GM11168 (cell line): ENCODE measurements at regions not wholly inside any gene's neighbourhood (a gene's known extent, or its start where the extent isn't known, plus 50 kb on each side); places are given as distances from the start of the nearest gene placed in this dataset.
"Not testable (repeated sequence)": the region's sequence is repeated elsewhere in the genome, so short reads cannot be mapped to it uniquely, and the experiment has no call there.

Experiments used
- in situ Hi-C: fragments of 300-500 bp; cut with MboI; formaldehyde crosslinking; loops from one replicate; pipeline ENCODE4 v1.12.0; 2022; ENCODE audit warnings: low sequenced_read_pairs; ENCODE audit not compliant: unreplicated experiment

DNA sequence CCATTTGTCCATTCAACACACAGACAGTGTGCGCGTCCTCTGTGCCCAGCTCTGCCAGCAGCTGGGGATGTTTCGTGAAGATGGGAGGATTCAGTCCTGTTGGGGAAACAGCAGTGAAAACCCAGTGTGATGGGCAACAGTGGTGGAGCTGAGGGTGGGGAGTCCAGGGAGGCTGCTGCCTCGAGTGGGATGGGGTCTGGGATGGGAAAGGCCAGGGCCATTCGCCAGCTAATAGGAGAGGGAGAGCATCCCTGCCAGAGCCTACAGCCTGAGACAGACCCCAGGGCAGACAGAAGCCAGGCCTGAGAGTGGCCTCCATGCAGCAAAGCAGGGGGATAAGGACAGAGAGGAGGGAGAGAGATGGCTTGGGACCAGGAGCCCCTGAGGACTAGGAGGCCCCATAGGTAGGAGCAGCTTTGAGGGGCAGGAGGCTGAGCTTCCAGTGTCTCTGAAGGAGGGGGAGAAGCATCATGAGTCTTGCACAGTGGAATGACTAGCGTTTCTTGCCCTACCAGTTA lies 252.6 kb downstream of the NPHP4 start:
- in situ Hi-C loops, result loop anchor here (10.0 kb wide), 1 partner anchor 225 kb away; no protein-coding TSS in a partner anchor

DNA sequence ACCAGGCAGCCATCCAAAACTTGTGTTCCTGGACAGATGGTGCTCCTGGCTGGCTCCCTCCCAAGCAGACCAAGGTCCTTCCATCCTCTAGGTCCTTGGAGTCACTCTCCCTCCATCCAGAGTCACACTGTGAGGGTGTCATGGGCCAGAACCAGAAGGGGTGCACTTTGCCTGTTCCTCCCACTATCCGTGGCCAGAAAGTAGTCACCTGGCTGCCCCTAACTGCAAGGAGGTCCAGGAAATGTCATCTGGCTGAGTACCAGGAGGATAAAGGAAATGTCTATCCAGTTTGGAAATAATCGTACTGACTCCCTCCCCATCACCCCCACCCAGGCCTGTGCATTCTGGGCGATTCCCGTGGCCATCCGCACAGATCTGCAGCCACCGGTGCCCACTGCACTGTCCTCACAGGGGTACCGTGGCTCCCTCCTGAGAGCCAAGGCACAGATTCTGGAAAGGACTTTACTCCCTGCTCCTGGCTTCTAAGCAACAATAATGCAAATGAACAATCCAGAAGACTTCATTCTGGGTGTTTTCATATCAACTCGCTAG lies 253.2 kb downstream of the NPHP4 start:
- in situ Hi-C loops, result no loop called here

DNA sequence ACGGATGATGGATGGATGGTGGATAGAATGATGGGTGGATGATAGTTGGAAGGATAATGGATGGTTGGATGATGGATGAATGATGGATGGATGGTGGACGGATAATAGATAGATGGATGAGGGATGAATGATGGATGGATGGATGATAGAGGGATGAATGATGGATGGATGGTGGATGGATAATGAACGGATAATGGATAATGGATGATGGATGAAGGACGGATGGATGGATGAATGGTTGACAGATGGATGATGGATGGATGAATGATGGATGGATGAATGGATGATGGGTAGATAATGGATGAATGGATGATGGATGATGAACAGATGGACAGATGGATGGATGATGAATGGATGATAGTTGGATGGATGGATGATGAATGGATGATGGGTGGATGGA lies 255.1 kb downstream of the NPHP4 start:
- in situ Hi-C loops, result no loop called here

DNA sequence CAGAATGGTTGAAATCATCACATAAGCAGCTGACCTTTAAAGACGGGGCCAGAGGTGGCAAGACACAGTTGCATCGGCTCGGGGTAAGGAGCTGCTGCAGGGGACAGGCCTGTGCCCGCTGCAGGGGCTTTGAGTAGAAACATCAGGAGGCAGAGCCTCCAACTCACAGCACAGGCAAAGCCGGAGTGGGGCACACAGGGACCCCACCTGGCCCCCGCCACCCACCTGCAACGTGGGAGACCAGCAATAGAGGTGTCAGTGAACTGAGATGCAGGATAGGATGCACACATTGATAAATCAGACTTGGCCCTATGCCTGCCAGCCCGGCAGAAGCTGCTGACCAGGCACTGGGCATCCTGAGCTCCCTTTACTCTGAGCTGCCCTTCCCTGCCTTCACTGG lies 257.2 kb downstream of the NPHP4 start:
- in situ Hi-C loops, result no loop called here

DNA sequence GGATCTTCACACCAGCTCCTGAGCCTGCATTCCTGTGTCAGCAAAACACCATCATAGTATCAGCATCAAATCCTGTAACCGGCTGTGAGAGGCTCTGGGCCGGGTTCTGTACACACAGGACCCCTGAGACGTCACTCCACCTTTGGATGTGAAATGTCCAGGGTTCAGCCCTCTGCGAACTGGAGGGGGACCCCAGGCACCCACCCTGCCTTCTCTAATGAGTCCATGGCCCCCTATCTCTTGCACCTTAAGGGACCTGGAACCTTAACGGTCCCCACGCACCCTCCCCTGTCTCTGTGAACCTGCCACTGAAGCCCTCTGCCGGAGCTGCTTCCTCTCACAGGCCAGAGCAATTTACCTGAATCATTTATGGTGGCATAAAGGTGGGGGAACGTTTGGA lies 257.8 kb downstream of the NPHP4 start:
- in situ Hi-C loops, result no loop called here

DNA sequence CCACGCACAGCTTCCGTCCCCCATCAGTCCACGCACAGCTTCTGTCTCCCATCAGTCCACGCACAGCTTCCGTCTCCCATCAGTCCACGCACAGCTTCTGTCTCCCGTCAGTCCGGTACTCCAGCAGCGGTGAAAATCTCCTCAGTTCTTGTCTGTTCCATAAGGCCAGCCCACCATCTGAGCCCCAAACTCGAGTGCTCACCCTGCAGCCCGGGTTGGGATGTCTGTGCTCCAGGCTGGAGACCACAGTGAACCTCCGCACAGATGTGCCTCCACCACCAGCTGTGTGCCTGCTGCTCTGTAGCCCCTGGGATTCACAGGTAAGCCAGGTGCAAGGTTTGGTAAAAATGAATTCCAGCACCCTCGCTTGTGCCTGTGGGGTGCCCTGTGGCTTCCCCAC lies 258.6 kb downstream of the NPHP4 start:
- in situ Hi-C loops, result no loop called here

DNA sequence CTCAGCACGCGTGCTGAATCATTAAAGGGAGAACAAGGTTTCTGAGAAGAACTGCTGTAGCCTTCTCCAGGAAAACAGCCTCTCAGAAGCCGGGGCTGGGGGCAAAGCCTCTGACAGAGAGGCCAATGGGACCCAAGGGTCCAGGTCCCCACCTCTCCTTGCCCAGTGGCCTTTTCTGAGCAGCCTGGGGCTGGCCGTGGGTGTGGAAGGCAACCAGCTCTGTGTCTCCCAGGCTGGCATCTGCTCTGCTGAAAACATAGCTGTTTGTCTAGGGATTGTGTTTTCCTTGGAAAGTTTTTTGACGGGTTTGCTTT lies 261.2 kb downstream of the NPHP4 start:
- in situ Hi-C loops, result no loop called here

DNA sequence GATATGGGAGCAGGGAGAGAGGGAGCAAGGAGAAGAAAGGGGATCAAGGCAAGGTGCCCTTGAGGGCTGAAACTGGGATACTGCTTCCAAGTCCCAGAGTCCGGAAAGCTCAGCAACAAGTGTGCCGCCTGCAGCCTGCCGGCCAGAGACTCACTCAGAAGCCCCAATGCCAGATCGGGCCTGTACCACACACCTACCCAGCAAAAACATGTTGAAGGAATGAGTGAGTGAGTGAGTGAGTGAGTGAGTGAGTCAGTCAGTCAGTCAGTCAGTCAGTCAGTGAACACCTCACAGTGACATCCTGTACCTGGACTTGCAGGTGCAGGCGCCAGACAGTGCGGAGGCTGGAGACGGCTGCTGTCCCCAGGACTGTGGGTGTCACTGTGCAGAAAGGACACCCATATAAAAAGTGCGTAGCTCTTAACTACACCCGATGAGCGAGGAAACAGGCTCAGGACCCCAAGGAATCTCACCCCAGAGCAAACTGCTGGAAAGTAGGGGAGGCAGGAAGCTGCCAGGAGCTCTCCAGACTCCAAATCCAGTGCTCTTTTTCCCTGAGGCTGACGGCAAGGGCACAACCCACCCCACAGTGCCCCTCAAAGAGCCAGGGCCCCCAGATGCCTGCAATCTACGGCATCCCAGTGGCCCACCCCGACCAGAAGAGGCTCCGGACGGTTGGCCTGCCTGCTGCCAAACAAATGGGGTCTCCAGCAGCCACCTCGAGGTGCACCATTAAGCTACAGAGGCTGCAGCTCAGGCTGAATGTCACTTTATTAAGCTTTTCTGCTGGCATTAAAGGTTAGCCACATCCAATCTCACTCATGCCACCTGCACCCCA lies 261.7 kb downstream of the NPHP4 start:
- in situ Hi-C loops, result no loop called here

DNA sequence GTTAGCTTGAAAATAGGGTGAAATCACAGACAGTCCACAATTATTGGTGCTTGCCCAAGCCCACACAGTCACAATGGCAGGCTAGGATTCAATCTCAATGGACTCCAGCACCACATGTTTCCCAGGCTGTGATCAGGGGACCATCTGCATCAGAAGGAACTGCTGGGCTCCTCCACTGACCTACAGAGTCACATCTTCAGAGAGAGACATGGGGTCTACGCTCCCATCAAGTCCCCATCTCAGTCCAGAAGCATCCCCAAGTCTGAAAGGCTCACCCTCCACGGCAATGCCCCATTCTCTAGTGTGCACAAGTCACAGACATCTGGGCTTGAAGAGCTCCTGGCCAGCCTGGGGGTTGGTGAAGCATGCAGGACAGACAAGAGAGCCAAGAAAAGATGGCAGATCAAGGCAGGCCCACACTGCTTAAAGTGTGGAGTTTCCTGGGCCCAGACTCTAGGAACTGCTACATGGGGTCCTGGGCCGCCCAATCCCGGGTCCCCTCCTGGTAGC lies 262.5 kb downstream of the NPHP4 start:
- in situ Hi-C loops, result no loop called here

DNA sequence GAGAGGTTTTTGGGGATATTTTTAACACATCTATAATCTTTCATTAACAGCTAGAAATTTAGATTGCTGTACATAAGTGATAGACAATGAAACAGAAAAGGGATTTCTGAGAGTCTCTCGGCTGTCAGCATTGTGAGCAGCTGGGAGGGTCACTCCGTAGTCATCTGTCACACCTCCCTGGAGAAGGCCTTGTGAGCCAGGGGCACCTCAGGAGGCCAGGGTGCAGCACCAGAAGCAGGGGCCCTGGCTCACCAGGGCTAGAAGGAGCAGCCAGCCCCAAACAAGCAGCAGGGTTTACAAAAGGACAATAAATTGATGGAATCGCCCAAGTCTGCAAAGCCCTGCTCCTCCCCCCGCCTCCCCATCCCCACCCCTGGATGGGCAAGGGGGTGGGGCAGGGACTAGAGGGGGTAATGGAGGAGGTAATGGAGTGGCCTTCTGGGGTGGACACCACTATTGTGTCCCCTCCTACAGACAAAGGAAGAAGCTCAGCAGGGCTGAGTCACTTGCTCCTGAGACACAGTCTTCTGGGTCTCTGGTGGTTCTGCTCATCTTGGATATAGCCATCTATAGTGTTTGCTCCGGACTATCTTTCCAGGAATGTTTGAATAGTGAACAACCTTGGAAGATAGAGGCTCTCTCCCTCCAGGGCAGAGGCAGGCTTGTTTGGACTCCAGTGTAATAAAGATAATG lies 263.4 kb downstream of the NPHP4 start:
- in situ Hi-C loops, result no loop called here

DNA sequence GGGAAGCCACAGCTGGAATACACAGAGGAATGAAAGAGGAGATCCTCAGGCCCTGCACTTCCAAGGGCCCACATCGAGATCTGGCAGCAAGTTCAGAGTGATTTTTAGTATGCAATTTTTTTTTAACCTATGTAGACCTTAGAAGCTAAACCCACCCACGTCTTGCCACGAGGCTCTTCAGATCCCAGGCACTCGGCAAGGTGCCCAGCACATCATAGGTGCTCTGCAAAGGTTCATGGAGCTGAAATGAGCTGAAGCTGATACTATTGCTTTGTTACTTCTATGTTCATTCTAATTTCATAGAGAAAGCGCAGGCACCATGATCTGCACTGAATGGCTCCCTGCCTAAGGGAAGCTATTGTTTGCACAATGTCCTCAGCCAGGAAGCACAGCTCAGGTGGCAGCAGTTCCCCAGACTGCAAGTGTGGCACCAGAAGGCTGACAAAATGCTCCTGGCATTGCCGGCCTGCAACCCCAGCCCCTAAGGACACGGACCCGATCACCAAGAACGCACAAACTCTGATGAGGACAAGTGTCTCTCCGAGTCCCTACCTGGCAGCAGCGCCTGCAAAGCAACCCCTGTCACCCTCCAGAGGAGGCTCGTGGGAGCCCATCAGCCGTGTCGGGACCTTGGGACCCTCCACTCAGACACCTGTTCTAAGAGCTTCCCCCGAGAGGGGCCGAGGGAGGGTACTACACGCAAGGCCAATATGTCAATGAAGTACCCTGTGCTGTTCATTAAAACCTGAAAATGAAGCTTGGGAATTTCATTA lies 264.2 kb downstream of the NPHP4 start:
- in situ Hi-C loops, result no loop called here

DNA sequence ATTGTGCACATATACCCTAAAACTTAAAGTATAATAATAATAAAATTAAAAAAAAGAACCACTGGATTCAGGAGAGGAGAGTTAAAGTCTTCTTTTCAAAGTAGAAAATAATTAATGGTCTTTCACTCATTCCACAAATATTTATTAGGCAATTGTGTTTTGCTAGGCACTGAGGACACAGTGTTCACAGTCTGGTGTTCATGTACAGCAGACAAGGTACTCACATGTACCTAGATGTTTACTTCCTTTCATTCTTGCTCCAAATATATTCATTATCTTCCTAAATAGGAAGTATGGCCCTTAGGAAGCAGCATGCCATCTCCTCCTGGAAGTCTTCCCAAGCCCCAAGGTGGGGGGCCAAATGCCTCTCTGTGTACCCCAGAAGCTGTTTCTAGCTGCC lies 265.0 kb downstream of the NPHP4 start:
- in situ Hi-C loops, result no loop called here

DNA sequence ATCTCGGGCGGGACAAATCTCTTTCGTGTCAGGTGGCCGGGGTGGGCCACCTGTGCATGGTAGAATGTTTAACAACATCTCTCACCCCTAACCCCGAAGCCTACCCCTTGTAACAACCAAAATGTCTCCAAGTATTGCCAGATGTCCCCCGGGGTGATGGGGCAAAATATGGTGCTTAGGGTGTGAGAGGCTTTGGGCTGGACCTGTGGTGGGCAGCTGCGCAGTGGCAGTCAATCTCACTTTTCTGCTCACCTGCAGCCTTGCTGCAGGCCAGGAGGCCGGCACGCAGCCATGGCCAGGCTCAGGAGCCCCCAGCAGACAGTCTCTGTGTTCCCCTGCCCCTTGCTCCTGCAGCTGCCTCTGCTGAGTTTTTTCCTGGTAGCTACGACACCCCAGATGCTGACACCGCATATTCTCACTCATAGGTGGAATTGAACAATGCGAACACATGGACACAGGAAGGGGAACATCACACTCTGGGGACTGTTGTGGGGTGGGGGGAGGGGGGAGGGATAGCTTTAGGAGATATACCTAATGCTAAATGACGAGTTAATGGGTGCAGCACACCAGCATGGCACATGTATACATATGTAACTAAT lies 265.5 kb downstream of the NPHP4 start:
- in situ Hi-C loops, result not testable (repeated sequence)

DNA sequence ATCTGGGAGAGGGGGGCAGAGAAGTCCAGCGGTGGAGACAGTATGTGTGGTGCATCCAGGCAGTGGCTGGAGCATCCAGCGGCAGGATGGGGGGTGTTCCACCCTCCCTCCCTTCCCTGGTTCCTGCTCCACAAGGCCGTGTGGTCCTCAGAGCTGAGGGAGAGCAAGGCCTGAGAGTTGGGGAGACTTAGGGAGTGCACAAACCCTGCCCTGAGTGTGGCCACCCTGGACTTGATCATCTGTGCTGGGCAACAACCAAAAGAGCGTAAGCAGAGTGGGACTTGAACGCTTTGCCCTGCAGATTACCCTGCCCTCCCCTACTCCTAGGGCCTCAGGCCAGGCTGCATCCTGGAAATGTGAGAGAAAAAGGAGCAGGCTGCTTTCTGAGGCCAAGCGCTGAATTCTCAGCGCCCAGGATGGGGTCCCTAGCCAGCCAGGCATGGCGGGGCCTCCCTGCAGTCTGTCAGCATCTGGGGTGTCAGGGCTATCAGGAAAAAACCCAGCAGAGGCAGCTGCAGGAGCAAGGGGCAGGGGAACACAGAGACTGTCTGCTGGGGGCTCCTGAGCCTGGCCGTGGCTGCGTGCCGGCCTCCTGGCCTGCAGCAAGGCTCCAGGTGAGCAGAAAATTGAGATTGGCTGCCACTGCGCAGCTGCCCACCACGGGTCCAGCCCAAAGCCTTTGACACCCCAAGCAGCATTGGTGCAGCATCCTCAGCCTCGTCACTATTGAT lies 266.2 kb downstream of the NPHP4 start:
- in situ Hi-C loops, result no loop called here

DNA sequence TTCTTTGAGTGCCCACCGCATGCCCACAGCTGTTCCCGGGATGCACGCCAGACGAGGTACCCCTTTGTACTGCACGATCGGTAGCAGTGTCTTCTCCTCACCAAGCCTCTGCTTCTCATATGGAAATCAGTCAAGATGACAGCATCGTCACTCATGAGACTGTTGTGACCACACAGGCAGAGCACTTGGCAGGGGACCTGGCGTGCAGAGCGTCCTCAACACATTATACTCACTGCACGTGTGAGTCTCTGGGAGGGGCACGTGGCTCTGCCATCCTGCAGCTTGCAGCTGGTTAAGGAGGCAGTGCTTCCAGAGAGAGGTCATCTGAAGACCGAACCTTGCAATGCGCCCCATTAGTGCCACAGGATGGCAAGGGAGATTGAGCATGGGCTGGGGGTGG lies 266.8 kb downstream of the NPHP4 start:
- in situ Hi-C loops, result no loop called here

DNA sequence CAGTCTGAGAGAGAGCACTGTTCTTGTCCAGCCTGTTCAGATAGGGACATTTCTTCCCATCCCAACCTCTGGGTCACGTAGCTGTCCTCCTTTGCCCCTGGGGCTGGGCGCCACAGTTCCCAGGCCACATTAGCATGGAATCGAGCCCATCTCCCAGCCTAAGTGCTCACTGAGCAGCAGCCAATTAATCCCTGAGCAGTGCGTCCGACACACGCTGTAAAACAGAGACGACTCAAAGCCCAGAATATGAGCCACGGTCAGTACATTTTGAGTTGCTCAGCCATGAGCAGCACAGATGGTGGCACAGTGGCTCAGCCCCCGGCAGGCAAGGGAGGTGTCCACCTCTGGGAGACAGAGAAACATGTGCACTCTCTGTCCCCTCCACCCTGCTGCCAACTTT lies 267.4 kb downstream of the NPHP4 start:
- in situ Hi-C loops, result no loop called here

DNA sequence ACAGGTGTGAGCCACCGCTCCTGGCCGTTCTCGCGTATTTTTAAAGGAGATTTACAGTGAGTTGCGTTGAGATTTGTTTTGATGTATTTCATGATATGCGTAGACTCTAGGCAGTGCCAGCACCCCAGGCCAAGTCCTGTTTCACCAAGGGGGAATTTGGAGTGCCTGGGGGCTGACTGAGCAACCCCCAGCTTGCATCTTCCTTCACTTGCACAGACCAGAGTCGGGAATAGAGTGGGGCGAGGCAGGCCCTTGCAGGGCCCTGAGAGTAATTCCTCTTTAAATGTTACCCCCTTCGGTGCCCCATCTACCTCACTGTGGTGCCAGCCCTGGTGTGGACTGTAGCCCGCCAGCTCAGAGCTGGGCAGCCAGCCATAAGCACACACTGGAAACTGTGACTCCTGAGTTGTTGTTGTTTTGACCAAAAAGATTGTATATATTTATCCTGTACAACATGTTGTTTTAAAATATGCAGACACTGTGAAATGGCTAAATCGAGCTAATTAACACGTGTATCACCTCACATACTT lies 269.5 kb downstream of the NPHP4 start:
- in situ Hi-C loops, result no loop called here

DNA sequence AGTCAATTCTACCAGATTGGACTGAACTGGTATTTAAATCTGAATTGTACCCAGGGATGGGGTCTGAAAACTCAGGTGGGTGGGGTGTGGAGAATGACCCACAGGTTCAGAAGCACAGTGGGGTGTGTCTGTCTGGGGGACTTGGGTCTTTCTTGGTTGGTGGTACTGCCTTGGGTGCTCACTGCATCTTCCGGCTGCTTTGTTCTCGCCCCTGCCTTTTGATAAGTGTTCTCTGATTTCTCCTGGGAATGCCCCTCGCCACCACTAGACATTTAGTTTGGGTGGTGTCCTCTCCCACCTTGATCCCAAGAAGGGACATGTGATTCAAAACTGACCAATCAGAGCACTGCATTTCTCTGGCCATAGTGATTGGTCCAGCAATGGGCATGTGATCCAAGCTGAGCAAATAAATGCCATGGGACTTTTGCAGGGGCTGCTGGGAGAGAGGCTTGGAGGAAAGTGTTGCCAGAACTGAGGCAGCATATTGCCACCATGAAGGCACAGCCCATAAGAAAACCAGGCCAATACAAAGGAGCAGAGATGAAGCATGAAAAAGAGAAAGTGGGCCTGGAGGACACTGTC lies 270.5 kb downstream of the NPHP4 start:
- in situ Hi-C loops, result no loop called here

DNA sequence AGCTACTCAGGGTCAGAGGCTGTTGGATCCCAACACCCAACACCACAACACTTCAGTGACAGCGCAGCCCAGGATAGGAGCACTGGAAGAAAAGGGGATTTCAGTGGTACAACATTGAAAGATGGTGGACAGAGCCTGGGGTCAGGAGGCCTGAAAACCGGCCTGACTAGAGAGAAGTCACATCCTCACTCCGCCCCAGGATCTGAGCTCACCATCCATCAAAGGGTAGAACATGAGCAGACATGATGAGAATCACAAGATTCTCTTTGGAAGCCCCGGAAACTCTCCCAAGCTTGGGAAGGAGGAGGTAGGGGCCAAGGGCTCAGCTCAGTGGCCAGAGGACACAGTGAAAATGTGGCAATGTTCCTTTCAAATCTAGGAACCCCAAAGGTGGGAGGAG lies 271.3 kb downstream of the NPHP4 start:
- in situ Hi-C loops, result no loop called here
